Embryonic facial prominence (tissue), 1 donor: ENCODE measurements at regions not wholly inside any gene's neighbourhood (a gene's known extent, or its start where the extent isn't known, plus 50 kb on each side); places are given as distances from the start of the nearest gene placed in this dataset.
"Not testable (repeated sequence)": the region's sequence is repeated elsewhere in the genome, so short reads cannot be mapped to it uniquely, and the experiment has no call there.

Experiments
- DNase-seq: peaks from one replicate; pipeline ENCODE4 v3.0.0-alpha.2; 2016; ENCODE audit errors: extremely low spot score

DNA sequence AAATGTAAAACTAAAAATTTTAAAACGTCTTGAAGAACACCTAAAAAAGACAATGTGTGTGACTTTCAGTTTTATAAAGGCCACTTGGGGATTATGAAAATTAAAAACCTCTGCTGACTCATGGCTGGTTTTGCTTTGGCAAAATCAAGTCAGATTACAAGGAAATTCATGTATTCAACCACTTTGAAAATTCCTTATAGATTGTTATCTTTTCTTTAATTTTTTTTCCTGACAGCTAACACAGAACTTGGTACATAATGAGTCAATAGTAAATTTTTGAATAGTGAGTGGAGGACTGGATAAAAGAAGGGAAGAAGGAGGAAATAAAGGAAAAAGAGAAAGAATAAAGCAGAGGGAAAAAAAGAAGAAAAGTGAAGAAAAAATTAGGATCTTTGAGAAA, 1774.7 kb upstream of the ACO1 start:
- no peak for DNase-seq

DNA sequence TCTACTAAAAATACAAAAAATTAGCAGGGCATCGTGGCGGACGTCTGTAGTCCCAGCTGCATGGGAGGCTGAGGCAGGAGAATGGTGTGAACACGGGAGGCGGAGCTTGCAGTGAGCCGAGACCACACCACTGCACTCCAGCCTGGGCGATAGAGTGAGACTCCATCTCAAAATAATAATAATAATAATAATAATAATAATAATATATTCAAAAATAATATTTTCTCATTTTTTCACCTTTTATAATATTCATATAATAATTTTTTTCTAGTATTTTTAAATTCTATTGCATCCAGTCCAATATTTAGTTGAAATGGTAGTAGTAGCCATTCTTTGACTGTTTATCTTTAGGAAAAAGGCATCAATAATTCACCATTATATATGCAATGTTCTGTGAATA, 1767.7 kb upstream of the ACO1 start:
- not testable (repeated sequence) for DNase-seq

DNA sequence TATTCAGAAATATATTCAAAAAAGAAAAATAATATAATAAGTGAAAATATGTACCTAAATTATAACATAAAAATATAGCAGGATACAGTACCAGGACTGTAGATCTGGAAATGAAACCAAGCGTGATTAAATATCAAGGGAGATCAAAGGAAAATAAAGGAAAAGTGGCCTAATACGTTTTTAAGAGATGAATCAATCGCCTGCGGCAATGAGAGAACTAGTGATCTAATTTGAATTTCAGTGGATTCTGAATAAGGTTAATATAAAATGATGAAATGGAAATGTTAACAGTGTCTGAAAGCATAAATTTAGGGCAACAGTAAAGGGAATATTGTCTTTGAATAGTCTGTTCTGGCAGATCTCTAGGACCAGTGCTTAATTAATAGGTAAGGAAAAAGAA, 1761.9 kb upstream of the ACO1 start:
- no peak for DNase-seq

DNA sequence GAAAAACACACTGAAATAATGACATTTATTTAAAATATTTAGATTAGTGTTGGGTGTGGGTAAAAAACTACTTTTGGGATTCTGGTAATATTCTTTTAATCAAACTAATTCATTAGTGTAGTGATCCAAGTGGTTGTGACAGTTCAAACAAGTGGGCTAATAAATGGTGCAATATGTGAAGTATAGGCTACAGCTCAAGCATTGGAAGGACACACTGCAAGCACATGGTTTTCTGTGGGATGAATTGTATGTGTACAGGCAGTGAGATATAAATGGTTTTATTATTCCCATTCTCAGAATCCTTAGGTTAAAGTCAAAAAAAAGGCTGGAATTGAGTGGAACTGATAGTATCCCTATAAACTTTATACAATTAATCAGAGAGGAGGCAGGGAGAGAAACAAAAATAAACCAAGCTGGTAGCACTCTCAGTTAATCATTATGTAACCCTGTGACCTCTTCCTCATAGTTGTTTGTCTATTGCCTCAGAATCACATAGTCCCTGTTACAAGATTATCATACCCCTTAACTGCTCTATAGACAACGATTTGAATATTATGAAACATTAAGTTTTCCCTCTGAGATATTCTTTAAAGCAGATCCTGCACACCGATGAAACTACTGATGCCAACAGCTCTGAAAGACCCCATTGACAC, 1755.4 kb upstream of the ACO1 start:
- DNase-seq: no peak

DNA sequence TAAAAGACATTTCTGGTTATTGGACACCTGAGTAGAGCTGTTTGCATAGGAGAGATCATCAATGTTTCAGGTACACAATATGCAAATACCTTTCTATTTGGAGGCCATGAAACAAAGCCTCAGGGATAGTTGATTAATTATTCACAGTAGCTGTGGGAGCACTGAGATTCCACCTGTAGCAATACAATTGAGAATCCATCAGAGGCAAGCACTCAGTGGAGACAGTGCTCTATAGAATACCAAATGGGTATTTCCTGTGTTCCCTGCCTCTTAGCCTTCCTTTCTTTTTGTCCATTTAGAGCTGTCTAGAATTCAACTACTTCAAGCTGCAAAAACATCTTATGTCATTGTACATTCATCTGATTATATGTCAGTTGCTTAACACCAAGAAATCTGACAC, 1754.0 kb upstream of the ACO1 start:
- no peak for DNase-seq

DNA sequence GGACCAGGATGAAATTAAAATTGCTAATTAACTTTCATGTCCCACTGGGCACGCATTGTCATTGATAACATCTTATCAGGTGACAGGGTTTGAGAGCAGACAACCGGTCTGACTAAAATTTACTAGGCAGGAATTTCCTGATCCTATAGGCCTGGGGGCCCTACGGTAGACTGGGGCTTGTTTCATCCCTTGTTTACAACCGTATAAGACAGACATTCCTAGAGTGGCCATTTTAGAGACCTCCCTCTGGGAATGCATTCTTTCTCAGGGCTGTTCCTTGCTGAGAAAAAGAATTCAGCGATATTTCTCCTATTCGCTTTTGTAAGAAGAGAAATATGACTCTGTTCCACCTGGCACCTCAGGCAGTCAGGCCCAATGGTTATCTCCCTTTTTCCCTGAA, 1737.8 kb upstream of the ACO1 start:
- not testable (repeated sequence) for DNase-seq

DNA sequence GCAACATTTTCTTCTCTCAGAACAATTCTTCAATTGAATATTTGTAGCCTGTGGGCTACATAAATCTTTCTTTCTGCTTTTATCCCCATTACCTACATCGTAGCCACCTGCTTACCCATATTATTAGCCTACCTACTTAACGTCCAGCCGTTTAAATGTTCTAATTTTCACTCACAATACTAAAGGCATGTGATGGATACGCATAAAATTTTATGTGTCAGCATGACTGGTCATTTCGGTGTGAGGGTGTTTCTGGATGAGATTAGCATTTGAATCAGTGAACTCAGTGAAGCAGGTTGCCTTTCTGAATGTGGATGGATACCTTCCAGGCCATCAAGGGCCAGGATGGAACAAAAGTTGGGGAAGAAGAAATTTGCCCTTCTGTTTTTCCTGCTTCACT, 1722.5 kb upstream of the ACO1 start:
- no peak for DNase-seq

DNA sequence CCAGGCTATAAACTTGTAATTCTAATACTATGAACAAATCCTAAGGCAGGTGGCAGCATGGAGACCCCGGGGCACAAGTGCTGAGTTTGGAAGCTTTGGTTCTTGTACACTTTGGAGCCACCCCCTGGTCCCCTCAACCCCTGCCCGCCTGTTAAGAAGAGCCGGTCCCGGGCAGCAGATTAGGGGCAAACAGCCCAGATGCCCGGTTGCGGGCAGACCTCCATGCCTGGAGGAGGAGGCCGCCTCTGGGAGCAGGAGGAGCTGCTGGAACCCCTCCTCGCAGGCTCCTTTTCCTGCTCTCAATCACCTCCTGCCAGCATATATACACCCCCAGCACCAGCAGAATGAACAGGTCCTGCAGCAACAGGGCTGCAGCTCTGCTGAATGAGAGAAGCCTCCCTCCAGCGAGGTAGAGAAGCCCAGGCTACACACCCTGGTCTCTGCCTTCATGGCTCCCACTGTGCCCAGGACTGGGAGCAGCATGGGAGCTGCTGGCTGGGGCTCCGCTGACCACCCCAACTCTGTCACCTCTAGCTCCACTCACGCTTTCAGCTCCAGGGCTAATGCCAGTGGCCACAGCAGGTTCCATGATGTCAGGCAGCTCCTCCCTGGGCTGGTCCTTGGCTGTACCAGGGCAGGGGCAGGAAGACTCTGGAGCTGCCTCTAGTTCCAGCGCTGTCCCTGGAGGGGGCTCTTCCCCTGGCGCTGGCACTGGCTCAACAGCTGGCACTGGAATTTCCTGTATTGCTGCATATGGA, 1713.5 kb upstream of the ACO1 start:
- DNase-seq: no peak

DNA sequence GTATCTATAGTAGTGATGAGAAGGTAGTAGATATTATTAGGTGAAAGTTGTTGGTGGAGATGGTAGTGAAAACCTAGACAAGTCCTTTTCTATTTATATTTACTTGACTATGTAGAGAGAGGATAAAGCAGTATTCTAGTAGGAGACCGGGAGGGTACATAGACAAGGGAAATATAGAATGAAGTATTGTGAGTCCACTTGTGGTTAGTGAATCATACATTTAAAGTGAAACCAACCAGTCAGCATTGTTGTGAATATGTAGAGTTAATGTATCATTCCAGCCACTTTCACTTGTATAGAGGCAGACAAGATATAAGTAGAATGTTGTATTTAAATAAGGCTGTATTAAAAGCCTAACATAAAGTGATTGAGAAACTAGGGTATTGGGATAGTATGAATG, 1711.3 kb upstream of the ACO1 start:
- DNase-seq: no peak

DNA sequence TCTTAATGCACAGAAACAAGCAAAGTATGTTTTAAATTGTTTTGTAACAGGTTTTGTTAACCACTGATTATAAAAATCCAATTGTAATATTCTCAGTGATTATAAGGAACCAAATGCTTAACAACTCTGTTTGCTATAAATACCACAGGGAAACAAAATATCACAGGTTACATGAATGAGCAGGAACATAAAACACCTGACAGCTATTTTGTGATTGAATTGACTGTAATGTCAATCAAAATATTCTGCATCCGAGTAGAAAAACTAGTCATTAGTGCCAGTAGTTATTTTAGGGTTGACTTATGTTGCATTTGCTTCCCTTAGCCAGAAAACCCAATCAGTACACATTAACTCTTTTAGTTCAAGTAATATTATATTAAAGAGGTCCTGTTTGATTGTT, 1707.8 kb upstream of the ACO1 start:
- no peak for DNase-seq

DNA sequence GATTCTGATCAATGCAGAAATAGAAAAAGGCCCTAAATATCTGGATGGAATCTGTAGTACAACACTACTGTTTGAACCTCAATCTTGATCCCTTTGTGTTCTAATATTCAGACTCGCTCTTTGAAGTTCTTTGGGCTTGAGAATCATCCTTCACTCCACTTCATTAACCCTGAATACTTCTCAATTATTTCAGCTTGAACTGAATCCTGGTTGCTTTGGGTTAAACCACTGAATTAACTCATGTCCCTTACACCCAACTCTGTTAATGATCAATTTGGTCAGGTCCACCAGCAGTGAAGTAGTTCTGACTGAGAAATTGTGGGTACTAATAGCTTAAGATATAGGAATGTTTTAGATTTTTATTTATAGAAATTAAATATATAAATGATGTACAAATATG, 1707.2 kb upstream of the ACO1 start:
- DNase-seq: no peak

DNA sequence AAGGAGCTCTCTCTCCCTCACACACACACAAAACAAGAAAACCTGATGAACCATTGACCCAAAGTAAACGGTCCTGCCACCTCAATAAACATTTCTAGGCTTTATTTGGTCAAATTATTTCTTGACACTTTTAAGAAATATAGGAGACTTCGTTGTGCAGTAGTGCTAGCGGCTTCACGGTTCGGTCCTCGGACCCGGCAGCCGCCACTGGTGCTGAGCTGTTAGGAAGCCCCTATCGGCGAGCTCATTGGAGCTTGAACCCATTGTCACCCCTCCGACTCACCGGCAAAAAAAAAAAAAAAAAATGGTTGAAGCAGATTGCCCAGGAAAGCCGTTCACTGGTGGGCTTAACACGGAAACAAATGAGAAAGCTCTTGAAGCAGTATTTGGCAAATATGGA, 1695.6 kb upstream of the ACO1 start:
- DNase-seq: no peak

DNA sequence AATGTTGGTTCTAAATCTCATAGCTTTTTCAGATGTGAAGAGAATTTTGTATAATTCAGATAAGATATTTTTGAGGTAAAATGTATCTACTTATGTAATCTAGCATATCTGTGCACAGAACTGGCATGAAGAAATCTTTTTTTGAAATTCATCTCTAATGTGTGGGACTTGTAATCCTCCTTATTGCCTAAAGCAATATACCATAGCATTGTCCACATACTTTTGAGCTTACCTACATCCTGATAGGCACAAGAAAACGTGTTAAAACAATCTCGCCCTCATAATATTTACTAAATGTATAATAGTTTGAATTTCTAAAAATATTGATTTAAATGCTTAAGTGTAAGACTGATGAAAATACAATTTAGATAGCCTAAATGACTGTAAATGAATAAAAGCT, 1686.5 kb upstream of the ACO1 start:
- no peak for DNase-seq

DNA sequence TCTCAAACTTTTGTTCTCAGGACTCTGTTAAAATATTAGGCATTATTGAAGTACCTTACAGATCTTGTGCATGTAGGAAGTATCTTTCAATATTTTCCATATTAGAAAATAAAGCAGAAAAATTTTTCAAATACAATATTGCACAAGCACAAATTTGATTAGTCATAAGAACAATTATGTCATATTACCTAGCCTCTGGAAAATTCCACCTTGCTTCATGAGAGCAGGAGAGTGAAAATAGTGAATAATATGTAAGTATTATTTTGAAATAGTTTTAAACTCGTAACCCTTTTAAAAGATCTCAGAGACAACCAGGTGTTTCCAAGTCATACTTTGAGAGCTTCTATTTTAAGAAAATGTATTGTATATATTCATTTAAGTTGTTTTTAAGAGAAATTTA, 1672.9 kb upstream of the ACO1 start:
- no peak for DNase-seq

DNA sequence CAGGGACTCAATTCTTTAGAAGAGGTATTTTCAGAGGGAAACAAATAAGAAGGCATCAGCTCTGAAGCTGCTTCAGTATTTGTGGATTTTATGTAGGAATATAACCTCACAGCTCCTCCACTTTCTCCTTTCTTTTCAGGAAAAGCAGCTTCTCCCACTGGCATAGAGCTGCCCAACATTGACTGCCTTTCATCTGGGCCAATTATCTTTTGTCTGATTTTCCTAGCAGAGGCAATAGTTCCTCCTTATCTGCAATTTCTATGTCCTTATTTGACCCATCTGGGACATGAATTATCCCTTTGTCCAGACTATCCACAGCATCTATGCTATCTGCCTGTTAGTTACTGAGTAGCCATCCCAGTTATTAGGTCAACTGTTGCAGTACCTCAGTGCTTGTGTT, 1671.2 kb upstream of the ACO1 start:
- DNase-seq: no peak

DNA sequence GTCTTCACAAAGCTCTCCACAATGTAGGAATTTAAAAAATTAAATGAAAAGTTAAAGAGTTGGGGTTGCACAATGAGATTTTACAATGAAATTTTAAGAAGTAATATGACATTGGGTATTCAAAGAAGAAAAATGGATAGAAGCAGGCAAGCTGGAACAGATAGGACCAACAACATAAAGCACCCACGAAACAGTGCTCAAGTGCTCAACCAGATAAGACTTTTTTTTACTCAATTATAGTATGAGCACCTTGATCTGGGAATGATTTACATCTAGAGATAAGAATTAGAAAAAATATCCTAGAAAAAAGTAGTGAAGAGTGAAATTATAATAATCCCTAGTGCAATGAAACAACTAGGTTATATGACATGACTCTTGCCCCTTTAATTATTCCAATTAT, 1670.1 kb upstream of the ACO1 start:
- no peak for DNase-seq

DNA sequence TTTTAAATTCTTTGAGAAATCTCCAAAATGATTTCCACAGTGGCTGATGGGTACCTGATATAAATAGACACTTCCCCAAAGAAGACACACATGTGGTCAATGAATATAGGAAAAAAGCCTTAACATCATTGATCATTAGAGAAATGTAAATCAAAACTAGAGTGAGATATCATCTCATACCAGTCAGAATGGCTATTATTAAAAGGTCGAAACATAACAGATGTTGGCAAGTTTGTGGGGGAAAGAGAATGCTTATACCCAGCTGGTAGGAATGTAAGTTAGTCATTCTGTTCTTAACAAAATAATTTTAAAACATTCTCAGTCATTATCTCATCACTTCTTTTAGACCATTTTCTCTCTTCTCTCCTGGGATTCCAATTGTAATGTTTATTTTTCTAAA, 1666.0 kb upstream of the ACO1 start:
- DNase-seq: no peak

DNA sequence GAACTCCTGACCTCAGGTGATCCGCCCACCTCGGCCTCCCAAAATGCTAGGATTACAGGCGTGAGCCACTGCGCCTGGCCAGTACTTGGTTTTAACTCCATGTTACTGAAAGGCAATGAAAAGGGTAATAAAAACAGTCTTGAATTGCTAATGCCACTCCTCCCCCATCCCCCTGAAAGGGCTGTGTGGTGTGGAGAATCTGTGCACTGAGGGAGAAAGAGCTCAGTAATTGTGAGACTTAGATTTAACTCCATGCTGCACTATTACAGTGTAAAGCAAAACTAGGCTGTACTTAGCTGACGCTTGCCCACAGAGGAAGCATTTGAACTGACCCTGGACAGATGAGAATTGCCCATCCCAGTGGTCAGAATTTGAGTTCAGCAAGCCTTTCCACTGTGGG, 1662.4 kb upstream of the ACO1 start:
- DNase-seq: no peak

DNA sequence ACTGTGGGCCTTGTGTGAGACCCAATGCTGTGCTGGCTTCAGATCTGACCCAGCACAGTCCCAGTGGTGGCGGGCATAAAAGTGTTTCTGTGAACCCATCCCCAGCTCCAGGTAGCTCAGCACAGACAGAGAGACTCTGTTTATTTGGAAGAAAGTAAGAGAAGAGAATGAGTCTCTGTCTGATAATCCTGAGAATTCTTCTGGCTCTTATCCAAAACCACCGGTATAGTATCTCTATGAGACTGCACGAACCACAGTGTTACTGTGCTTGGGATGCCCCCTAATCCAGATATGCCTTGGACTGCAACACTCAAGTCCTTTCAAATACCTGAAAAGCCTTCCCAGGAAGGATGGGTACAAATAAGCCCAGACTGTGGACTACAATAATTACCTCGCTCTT, 1660.8 kb upstream of the ACO1 start:
- DNase-seq: no peak

DNA sequence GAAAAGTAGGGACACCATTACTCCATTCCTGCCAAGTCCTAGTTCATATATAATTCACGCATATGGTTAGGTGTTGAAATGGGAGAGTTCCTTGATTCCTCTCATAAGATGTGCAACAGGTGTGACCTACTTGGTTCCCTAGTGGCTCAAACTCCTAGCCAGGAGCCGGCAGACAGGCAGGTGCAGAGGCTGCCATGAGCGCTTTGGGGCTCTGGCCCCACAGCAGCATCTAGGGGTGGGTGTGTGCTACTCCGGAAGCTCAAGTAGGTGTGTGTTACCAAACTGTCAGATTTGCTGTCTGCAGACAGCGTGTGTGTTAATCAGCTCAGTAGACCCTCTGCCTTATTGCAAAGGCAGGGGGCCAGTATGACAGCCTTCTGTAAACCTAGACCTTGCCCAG, 1652.4 kb upstream of the ACO1 start:
- no peak for DNase-seq

DNA sequence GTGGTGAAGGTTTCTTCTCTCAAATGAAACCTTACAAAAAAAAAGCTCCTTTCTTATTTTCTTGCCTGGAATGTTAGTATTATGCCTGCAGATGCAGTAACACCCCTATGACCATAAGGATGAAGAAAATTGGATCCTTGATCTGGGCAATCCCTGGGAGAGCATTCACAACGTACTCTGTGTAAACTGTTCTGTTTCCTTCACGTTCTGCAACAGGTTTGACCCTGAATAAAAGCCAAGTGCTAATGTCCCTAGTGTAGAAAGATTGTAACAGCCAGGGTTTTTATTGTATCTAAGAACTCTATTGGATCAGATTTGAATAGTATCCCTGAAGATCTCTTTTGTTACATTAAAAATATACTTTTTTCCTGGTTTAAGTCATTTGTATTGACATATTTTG, 1639.6 kb upstream of the ACO1 start:
- no peak for DNase-seq

DNA sequence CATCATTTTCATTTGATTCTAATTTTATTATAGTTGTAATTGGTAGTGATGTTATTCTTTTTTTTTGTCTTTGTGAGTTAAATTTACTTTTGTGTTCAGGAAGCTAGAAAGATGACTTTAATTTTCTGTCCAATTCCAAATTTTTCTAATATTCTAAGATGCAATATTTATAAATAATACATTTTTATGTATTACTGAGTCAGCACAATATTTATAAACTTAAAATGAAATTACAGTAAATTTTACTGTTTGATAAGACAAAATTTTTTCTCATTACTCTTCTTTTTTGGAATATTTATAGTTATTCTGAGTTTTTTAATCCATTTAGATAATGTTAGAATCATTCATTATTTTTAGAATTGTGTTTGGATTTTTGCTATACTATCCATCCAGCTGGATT, 1637.9 kb upstream of the ACO1 start:
- no peak for DNase-seq

DNA sequence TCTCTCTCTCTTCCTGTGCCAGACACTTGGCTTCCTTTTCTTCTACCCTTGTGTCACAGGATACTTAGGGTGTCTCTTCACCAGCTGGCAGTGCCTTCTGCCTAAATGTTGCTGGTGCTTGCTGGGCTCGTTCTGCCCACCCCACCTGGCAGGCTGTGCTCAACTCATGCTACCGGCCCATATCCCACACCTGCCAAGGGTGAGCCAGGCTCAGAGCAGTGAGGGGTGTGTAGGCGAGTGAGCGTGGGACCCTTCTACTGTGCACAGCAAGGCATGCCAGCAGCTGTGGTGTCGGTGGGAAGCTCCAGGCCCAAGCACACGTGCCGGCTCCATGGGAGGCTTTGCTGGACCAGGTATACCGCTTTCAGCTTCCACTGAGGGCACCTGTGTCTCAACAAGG, 1626.7 kb upstream of the ACO1 start:
- no peak for DNase-seq
